ENCODE measurements at regions not wholly inside any gene's neighbourhood (a gene's known extent, or its start where the extent isn't known, plus 50 kb on each side); places are given as distances from the start of the nearest gene placed in this dataset.

DNA sequence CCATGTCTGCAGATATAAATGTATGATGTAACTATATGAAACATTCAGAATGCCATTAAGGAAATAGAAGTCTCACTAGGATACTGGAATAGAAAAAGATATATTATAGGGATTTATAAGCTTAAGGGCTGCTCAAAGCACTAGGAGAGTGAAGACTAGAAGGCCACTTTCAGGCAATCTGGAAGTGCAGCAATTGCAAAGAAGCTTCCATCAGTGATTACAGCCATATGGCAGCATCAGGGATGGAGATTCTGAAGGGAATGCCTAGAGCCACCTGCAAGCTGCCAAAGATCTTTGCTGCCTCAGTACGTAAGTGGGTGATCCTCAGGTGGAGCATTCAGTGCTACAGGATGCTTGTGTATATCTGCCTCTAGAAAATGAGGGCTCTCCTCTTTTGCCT, 796.2 kb upstream of the EPHA7 start (continued):
- TF ChIP-seq MIXL1 (CRISPR knock-in tag; IDR thresholded peaks at IDR 0.05): no peak
- no peak for TF ChIP-seq ZNF567 (CRISPR knock-in tag; IDR thresholded peaks at IDR 0.05; ENCODE audit: borderline replicate concordance)
- TF ChIP-seq MYC (CRISPR knock-in tag; IDR thresholded peaks at IDR 0.05; ENCODE audit: borderline replicate concordance): no peak
- no peak for TF ChIP-seq ZNF883 (CRISPR knock-in tag; IDR thresholded peaks at IDR 0.05; ENCODE audit: not compliant biosample characterization)
- TF ChIP-seq ZNF282 (IDR thresholded peaks at IDR 0.05; ENCODE audit: partially characterized antibody): no peak

DNA sequence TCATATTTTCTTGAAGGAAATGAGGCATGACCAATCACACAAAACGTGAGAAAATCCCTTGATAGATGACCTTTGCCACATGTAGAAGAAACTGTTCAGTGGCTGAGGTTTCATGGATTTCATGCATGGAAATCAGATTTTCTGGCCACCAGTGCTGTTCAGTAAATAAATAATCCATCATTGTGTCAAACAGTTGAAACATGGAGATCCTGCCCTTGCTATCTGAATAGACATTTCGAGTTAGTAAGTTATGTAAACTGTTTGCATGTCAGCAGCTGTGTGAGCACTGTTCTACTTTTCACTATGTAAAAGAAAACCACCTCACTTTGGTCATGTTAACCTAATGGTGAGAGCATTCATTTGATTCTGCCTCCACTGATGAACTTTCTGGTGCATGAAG, 793.9 kb upstream of the EPHA7 start:
- Histone ChIP-seq H3K27me3 (ENCODE audit: control insufficient read depth in 1 of 2, insufficient read depth in 2 of 2, low read length in 2 of 2) (no peaks in the 10 kb centered on the region), H4K20me1 (ENCODE audit: insufficient read depth, low read length) (no peaks in the 10 kb centered on the region), H3K9me3 (ENCODE audit: low read length) (no peaks in the 10 kb centered on the region), H3K79me2 (ENCODE audit: insufficient read depth, low read length) (no peaks in the 10 kb centered on the region), H3K36me3 (replicated peaks in 1 of 2; ENCODE audit: control insufficient read depth in 1 of 2, insufficient read depth in 2 of 2, low read length in 2 of 2) (no peaks in the 10 kb centered on the region), H2AFZ (ENCODE audit: low read length) (no peak overlapping the region), H3K4me1 (ENCODE audit: insufficient read depth, low read length) (no peaks in the 10 kb centered on the region), H3K4me3 (replicated peaks in 1 of 3; ENCODE audit: insufficient read depth in 1 of 3, low read depth in 2 of 3, low read length in 3 of 3) (no peak overlapping the region), H3K4me2 (ENCODE audit: low read depth, low read length) (no peak overlapping the region), H3K27ac (ENCODE audit: extremely low read length, insufficient read depth, low read length) (no peak overlapping the region), H3K9ac (ENCODE audit: insufficient read depth, low read depth, low read length) (no peak overlapping the region)
- FAIRE-seq (no peak), DNase-seq (ENCODE audit: low spot score) (no peak), ATAC-seq (no peak)
- intact Hi-C loops (cut with micrococcal nuclease; ENCODE audit: unreplicated experiment): no loop called here
- ChIA-PET CTCF (ENCODE audit: low intra/inter-chr PET ratio, low total read pairs) (no interaction called here), POLR2A (no interaction called here)
- no peak for TF ChIP-seq RBAK (CRISPR knock-in tag; IDR thresholded peaks at IDR 0.05)
- TF ChIP-seq ZNF615 (CRISPR knock-in tag; IDR thresholded peaks at IDR 0.05; ENCODE audit: borderline replicate concordance): no peak
- TF ChIP-seq ZKSCAN1 (IDR thresholded peaks at IDR 0.05; ENCODE audit: low read length): no peak
- no peak for TF ChIP-seq ZNF17 (CRISPR knock-in tag; IDR thresholded peaks at IDR 0.05)
- TF ChIP-seq ZNF382 (CRISPR knock-in tag; IDR thresholded peaks at IDR 0.05; ENCODE audit: borderline replicate concordance): no peak
- BruUV-seq (replicated peaks): no TSS peak
- 0% methylated on average over 2 of the region's 2 CpGs for WGBS (ENCODE audit: low lambda C conversion rate)
- in situ Hi-C loops (cut with HindIII; ENCODE audit: extremely low pct_ligation_motif_present, low pct_unique_long_range_greater_than_20kb): no loop called here

- Histone ChIP-seq H3K4me1 (ENCODE audit: insufficient read depth, low read length) (no peaks in the 10 kb centered on the region), H3K36me3 (replicated peaks in 1 of 2; ENCODE audit: control insufficient read depth in 1 of 2, insufficient read depth in 2 of 2, low read length in 2 of 2) (no peaks in the 10 kb centered on the region), H3K79me2 (ENCODE audit: insufficient read depth, low read length) (no peaks in the 10 kb centered on the region), H2AFZ (ENCODE audit: low read length) (no peak overlapping the region), H4K20me1 (ENCODE audit: insufficient read depth, low read length) (no peaks in the 10 kb centered on the region), H3K9ac (ENCODE audit: insufficient read depth, low read depth, low read length) (no peak overlapping the region), H3K4me3 (replicated peaks in 1 of 3; ENCODE audit: insufficient read depth in 1 of 3, low read depth in 2 of 3, low read length in 3 of 3) (no peak overlapping the region), H3K27me3 (ENCODE audit: control insufficient read depth in 1 of 2, insufficient read depth in 2 of 2, low read length in 2 of 2) (no peaks in the 10 kb centered on the region), H3K27ac (ENCODE audit: extremely low read length, insufficient read depth, low read length) (no peak overlapping the region), H3K9me3 (ENCODE audit: low read length) (no peaks in the 10 kb centered on the region), H3K4me2 (ENCODE audit: low read depth, low read length) (no peak overlapping the region)
- intact Hi-C loops (cut with micrococcal nuclease; ENCODE audit: unreplicated experiment) (no loop called here), in situ Hi-C loops (cut with HindIII; ENCODE audit: extremely low pct_ligation_motif_present, low pct_unique_long_range_greater_than_20kb) (no loop called here)
- FAIRE-seq (no peak), ATAC-seq (no peak), DNase-seq (ENCODE audit: low spot score) (no peak)
- 0% methylated on average over 5 of the region's 5 CpGs for WGBS (ENCODE audit: low lambda C conversion rate)
- ChIA-PET CTCF (ENCODE audit: low intra/inter-chr PET ratio, low total read pairs) (no interaction called here), POLR2A (no interaction called here)
- no TSS peak for BruUV-seq (replicated peaks)
- TF ChIP-seq RORA (CRISPR knock-in tag; IDR thresholded peaks at IDR 0.05): no peak
- TF ChIP-seq, protein P1, sequence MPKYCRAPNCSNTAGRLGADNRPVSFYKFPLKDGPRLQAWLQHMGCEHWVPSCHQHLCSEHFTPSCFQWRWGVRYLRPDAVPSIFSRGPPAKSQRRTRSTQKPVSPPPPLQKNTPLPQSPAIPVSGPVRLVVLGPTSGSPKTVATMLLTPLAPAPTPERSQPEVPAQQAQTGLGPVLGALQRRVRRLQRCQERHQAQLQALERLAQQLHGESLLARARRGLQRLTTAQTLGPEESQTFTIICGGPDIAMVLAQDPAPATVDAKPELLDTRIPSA (CRISPR knock-in tag; IDR thresholded peaks at IDR 0.05; ENCODE audit: borderline replicate concordance): no peak
- no peak for TF ChIP-seq PRMT3 (CRISPR knock-in tag; IDR thresholded peaks at IDR 0.05; ENCODE audit: borderline replicate concordance, low read depth)
- TF ChIP-seq ZFP36L1 (CRISPR knock-in tag; IDR thresholded peaks at IDR 0.05): no peak
- no peak for TF ChIP-seq NFE2L2 (IDR thresholded peaks at IDR 0.05; ENCODE audit: low read length)
- TF ChIP-seq SKIL (CRISPR knock-in tag; IDR thresholded peaks at IDR 0.05; ENCODE audit: borderline replicate concordance): no peak
Observed at GRCh38 chr6:94196891-94197290, 777.5 kb upstream of the EPHA7 start.

Data from HepG2 (cell line).